Heart left ventricle (tissue), 16 donors: ENCODE measurements at regions not wholly inside any gene's neighbourhood (a gene's known extent, or its start where the extent isn't known, plus 50 kb on each side); places are given as distances from the start of the nearest gene placed in this dataset.
"Not testable (repeated sequence)": the region's sequence is repeated elsewhere in the genome, so short reads cannot be mapped to it uniquely, and the experiment has no call there.

Experiments
- ATAC-seq, 4 donors: fragments of 200-7000 bp; cut with Tn5 transposase; one replicate each; pipeline ENCODE4 v1.9.1; 2020 to 2022; ENCODE audit warnings: moderate library complexity in 4 of 4, mild to moderate bottlenecking in 3 of 4, moderate number of reproducible peaks in 1 of 4
- DNase-seq, 5 donors: peaks; one replicate each; pipeline ENCODE4 v3.0.0-alpha.2; 2020
- H3K27ac ChIP-seq, 12 donors: fragments of 200-600 bp; sonication (generic) in 4 of 12; one replicate each; pipeline versions ENCODE4 v1.5.0 to v1.8.0; 2016 to 2022; ENCODE audit warnings: mild to moderate bottlenecking in 2 of 12
- H3K27me3 ChIP-seq, 9 donors: fragments of 200-600 bp; sonication (generic) in 2 of 9; one replicate each; pipeline versions ENCODE4 v1.5.1 to v1.8.0; 2016 to 2022; ENCODE audit warnings: mild to moderate bottlenecking in 3 of 9
- H3K36me3 ChIP-seq, 9 donors: fragments of 200-600 bp; sonication (generic) in 2 of 9; one replicate each; pipeline versions ENCODE4 v1.5.0 to v1.8.0; 2018 to 2022; ENCODE audit warnings: mild to moderate bottlenecking in 2 of 9
- H3K4me1 ChIP-seq, 12 donors: fragments of 200-600 bp; sonication (generic) in 4 of 12; one replicate each; pipeline versions ENCODE4 v1.5.0 to v1.8.0; 2016 to 2022; ENCODE audit warnings: mild to moderate bottlenecking in 3 of 12
- H3K4me3 ChIP-seq, 12 donors: fragments of 200-600 bp; sonication (generic) in 4 of 12; one replicate each; pipeline versions ENCODE4 v1.5.0 to v1.8.0; 2017 to 2022; ENCODE audit warnings: mild to moderate bottlenecking in 9 of 12, moderate library complexity in 4 of 12
- H3K9me3 ChIP-seq, 12 donors: fragments of 200-600 bp; sonication (generic) in 4 of 12; one replicate each; pipeline versions ENCODE4 v1.5.0 to v1.8.0; 2016 to 2022; ENCODE audit warnings: mild to moderate bottlenecking in 1 of 12
- POLR2A ChIP-seq, 2 donors: fragments of 450-650 bp; IDR thresholded peaks; one replicate each; pipeline ENCODE4 v1.6.1; 2017; ENCODE audit warnings: antibody characterized with exemption in 2 of 2, mild to moderate bottlenecking in 2 of 2, moderate library complexity in 2 of 2
- WGBS, 4 donors: extraction: QIAGEN DNeasy Blood & Tissue Kit in 2 of 4; methylation state at CpG; one replicate each; pipeline versions ENCODE4 v1.1.5 to v1.1.7; 2013 to 2018; 5-methylcytosine and 5-hydroxymethylcytosine counted together
- intact Hi-C, 10 donors: fragments of 100-400 bp; cut with DNase I; formaldehyde crosslinking; loops; one replicate each; pipeline versions ENCODE4 v1.11.1 to v1.14.2; 2022
- TF ChIP-seq, protein P1 (sequence below), 12 donors: fragments of 200-600 bp; sonication (generic) in 4 of 12; IDR thresholded peaks; one replicate each; pipeline versions ENCODE4 v1.5.0 to v1.8.0; 2018 to 2022; ENCODE audit warnings: antibody characterized with exemption in 12 of 12, mild to moderate bottlenecking in 5 of 12
- donor health status: ischemic (EF 13 %, LVEDD 7.1; RV severe dilation, severe dysfunction).
- donor health status: healthy with polysubstance abuse.
- donor health status: DM: no; HTN: yes; CAD: no.
- donor health status: DM: no; HTN: no; CAD: no.
- donor health status: ischemic (EF 25% LVEDD 6.9; RV normal size, moderate dysfunction).
- donor health status: ischemic (EF 25% LVEDD 5.7; RV mildly dilated, moderate dysfunction).
- donor health status: healthy.
- donor health status: DM: yes; HTN: yes; CAD: no.
- donor health status: ischemic (EF 35%, LVEDD 5.7; RV mildly dilated, moderate dysfunction).
- donor health status: nonischemic (EF 11% LVEDD 7.7; RV severe dilation, severe dysfunction).
- donor health status: DM: yes; HTN: yes; CAD: no.
- donor health status: PGD.
- donor health status: ischemic (EF 29% LVEDD 5.4; RV normal size, mild dysfunction).
- donor health status: nonischemic (EF 23%, LVEDD 6.1; RV moderate dilation, normal function).

DNA sequence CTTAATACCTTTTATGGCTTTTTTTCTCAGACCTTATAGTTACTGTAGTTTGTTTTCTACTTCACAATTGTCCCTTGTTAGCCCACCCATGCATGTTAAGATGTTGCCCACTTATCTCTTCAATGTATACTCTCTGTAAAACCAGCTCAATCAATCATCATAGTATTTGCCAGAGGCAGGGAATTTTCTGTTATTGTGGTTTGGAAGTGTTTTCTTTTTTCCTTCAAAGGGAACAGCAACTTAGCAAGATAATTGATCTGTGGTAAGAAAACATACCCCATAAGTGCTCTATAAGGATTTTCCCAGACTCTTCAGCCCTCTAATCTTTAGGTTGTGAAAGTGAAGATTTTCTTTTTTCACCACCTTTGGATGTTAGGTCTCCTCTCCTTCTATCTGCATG, 76.7 kb upstream of the SYT9 start:
- H3K27me3 ChIP-seq = peaks cover 0 to 3% (median 0%) of the 10 kb centered on the region in 9 donors
- H3K9me3 ChIP-seq = no peaks in the 10 kb centered on the region
- no peak for DNase-seq
- no peak for TF ChIP-seq POLR2A (IDR thresholded peaks at IDR 0.05)
- TF ChIP-seq, protein P1, sequence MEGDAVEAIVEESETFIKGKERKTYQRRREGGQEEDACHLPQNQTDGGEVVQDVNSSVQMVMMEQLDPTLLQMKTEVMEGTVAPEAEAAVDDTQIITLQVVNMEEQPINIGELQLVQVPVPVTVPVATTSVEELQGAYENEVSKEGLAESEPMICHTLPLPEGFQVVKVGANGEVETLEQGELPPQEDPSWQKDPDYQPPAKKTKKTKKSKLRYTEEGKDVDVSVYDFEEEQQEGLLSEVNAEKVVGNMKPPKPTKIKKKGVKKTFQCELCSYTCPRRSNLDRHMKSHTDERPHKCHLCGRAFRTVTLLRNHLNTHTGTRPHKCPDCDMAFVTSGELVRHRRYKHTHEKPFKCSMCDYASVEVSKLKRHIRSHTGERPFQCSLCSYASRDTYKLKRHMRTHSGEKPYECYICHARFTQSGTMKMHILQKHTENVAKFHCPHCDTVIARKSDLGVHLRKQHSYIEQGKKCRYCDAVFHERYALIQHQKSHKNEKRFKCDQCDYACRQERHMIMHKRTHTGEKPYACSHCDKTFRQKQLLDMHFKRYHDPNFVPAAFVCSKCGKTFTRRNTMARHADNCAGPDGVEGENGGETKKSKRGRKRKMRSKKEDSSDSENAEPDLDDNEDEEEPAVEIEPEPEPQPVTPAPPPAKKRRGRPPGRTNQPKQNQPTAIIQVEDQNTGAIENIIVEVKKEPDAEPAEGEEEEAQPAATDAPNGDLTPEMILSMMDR (IDR thresholded peaks at IDR 0.05) = no peak
- H3K4me3 ChIP-seq = no peak overlapping the region
- ATAC-seq = no peak
- no peak overlapping the region for H3K27ac ChIP-seq
- H3K36me3 ChIP-seq = no peaks in the 10 kb centered on the region
- no peaks in the 10 kb centered on the region for H3K4me1 ChIP-seq
- intact Hi-C loops = no loop called here

GRCh38 chr11:7186190-7186589, 65.5 kb upstream of the SYT9 start:
- DNase-seq (no peak), ATAC-seq (no peak)
- H3K4me1 ChIP-seq = no peaks in the 10 kb centered on the region
- no peaks in the 10 kb centered on the region for H3K36me3 ChIP-seq
- no peak overlapping the region for H3K27ac ChIP-seq
- peaks cover 0 to 21% (median 0%) of the 10 kb centered on the region in 12 donors for H3K9me3 ChIP-seq
- no peaks in the 10 kb centered on the region for H3K27me3 ChIP-seq
- WGBS, 4 donors = 59 to 70% (median 64%) methylated on average over 2 of the region's 2 CpGs
- intact Hi-C loops = no loop called here
- no peak overlapping the region for H3K4me3 ChIP-seq
- TF ChIP-seq, protein P1 (IDR thresholded peaks at IDR 0.05) = no peak
- no peak for TF ChIP-seq POLR2A (IDR thresholded peaks at IDR 0.05)

DNA sequence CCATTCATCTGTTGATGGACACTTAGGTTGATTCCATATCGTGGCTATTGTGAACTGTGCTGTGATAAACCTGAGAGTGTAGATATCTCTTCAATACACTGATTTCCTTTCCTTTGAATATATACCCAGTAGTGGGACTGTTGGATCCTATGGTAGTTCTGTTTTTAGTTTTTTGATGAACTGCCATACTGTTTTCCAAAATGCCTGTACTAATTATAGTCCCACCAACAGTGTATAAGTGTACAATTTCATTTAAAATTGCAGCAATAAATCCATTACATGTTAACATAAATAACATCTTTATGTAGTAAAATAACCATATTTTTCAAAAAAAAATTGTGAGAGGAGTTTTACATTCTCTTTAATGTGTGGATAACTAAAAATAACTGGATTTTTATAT, 65.0 kb upstream of the SYT9 start:
- DNase-seq (no peak), ATAC-seq (no peak)
- Histone ChIP-seq H3K27ac (no peak overlapping the region), H3K4me1 (no peaks in the 10 kb centered on the region), H3K36me3 (no peaks in the 10 kb centered on the region), H3K9me3 (peaks cover 0 to 17% (median 0%) of the 10 kb centered on the region in 12 donors), H3K27me3 (no peaks in the 10 kb centered on the region), H3K4me3 (no peak overlapping the region)
- TF ChIP-seq, protein P1 (IDR thresholded peaks at IDR 0.05) = no peak
- no peak for TF ChIP-seq POLR2A (IDR thresholded peaks at IDR 0.05)
- 40 to 48% (median 43%) methylated on average over 1 of the region's 1 CpG for WGBS, 4 donors
- intact Hi-C loops = no loop called here

- DNase-seq, H3K9me3 ChIP-seq, H3K36me3 ChIP-seq, H3K27ac ChIP-seq, H3K27me3 ChIP-seq, intact Hi-C loops, H3K4me1 ChIP-seq, ATAC-seq, H3K4me3 ChIP-seq: not testable (repeated sequence)
- 83 to 93% (median 89%) methylated on average over 4 of the region's 4 CpGs for WGBS, 4 donors
These were observed 58.9 kb upstream of the SYT9 start for GRCh38 chr11:7192785-7193184.

GRCh38 chr11:7196396-7197146, 55.1 kb upstream of the SYT9 start:
- intact Hi-C loops = no loop called here
- Histone ChIP-seq H3K4me1 (no peaks in the 10 kb centered on the region), H3K4me3 (no peak overlapping the region), H3K36me3 (no peaks in the 10 kb centered on the region), H3K9me3 (no peaks in the 10 kb centered on the region), H3K27me3 (peaks cover 0 to 4% (median 0%) of the 10 kb centered on the region in 9 donors), H3K27ac (no peak overlapping the region)
- TF ChIP-seq POLR2A (IDR thresholded peaks at IDR 0.05) = no peak
- TF ChIP-seq, protein P1 (IDR thresholded peaks at IDR 0.05) = no peak
- 76 to 87% (median 81%) methylated on average over 1 of the region's 1 CpG for WGBS, 4 donors
- ATAC-seq = no peak
- DNase-seq = no peak
